ENCODE measurements at regions not wholly inside any gene's neighbourhood (a gene's known extent, or its start where the extent isn't known, plus 50 kb on each side); places are given as distances from the start of the nearest gene placed in this dataset.

DNA sequence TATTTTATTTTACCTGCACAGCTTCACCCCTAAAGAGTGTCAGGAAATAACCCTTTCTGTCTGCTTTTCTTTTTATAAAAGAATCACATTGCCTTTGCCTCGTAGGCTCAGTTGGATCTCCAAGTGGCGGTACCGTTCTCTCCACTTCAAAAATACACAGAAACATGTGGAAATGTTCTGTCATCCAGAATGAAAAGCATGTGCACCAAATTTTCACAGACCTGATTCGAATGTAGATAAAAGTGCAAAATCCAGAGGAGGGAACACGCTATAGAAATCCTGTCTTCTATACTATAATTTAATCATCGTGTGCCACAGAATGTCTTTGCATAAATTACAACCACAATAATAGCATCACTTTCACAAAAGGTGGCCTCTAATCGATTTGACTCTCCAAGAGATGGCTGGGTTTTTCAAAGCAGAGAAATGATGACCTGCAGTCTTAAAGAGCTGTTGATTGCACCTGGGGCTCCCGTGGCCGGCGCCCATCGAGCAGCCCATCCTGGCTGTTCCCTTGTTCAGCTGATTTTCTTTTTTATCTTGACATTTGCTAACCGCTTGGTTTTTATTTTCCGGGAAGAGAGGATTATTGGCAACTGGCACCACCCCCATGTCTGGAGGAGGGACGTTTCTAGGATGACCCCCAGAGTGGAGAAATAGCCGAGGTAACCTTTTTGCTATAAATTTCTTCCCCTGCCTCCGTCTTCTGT is 290.2 kb downstream of the SOX11 start:
- TF ChIP-seq CTCF (IDR thresholded peaks at IDR 0.05 in 4 of 5, conservative IDR thresholded peaks at IDR 0.05 in 1 of 5), result no peak
- TF ChIP-seq POLR2A (IDR thresholded peaks at IDR 0.05), result no peak

All from gastrocnemius medialis (tissue), 4 donors.